AG09309 (cell line): ENCODE measurements at regions not wholly inside any gene's neighbourhood (a gene's known extent, or its start where the extent isn't known, plus 50 kb on each side); places are given as distances from the start of the nearest gene placed in this dataset.

Source experiments
- DNase-seq: peaks from one replicate; pipeline ENCODE4 v3.0.0-alpha.2; 2010; ENCODE audit warnings: low read depth
- H3K4me3 ChIP-seq: 2 replicates; pipeline ENCODE4 v1.5.1; 2011; ENCODE audit warnings: mild to moderate bottlenecking, low read depth, low read length, moderate library complexity; ENCODE audit not compliant: control insufficient read depth
- CTCF ChIP-seq: IDR thresholded peaks from 2 replicates; pipeline ENCODE4 v1.5.1; 2011; ENCODE audit warnings: mild to moderate bottlenecking, low read depth, low read length, inconsistent platforms; ENCODE audit not compliant: insufficient read depth, control insufficient read depth; ENCODE audit errors: missing control alignments

- no peak for DNase-seq
- no peak for TF ChIP-seq CTCF
- no peak overlapping the region for H3K4me3 ChIP-seq
These were observed 170.5 kb downstream of the CAND1 start for GRCh38 chr12:67439611-67440010.

- TF ChIP-seq CTCF = peak; percentile 91
- no peak overlapping the region for H3K4me3 ChIP-seq
- peak; percentile 39 for DNase-seq
These were observed 172.7 kb downstream of the CAND1 start for GRCh38 chr12:67441736-67442346.

GRCh38 chr12:67442347-67442841 lies 173.2 kb downstream of the CAND1 start:
- DNase-seq = no peak
- TF ChIP-seq CTCF = no peak
- no peak overlapping the region for H3K4me3 ChIP-seq

GRCh38 chr12:67442896-67443295 lies 173.7 kb downstream of the CAND1 start:
- no peak for DNase-seq
- no peak overlapping the region for H3K4me3 ChIP-seq
- TF ChIP-seq CTCF = no peak

GRCh38 chr12:67444542-67444941 lies 175.4 kb downstream of the CAND1 start:
- H3K4me3 ChIP-seq = no peak overlapping the region
- TF ChIP-seq CTCF = no peak
- DNase-seq = no peak

- no peak for TF ChIP-seq CTCF
- DNase-seq = no peak
- no peak overlapping the region for H3K4me3 ChIP-seq
These were observed 177.6 kb downstream of the CAND1 start for GRCh38 chr12:67446716-67447115.
